ENCODE measurements at regions not wholly inside any gene's neighbourhood (a gene's known extent, or its start where the extent isn't known, plus 50 kb on each side); places are given as distances from the start of the nearest gene placed in this dataset.

GRCh38 chr10:9205558-9205957, 1151.1 kb downstream of the GATA3 start:
- Histone ChIP-seq H3K4me1 (ENCODE audit: control insufficient read depth, insufficient read depth, low read length, poor library complexity, severe bottlenecking) (no peaks in the 10 kb centered on the region), H3K36me3 (ENCODE audit: control insufficient read depth, insufficient read depth, low read length) (no peaks in the 10 kb centered on the region), H3K4me3 (ENCODE audit: extremely low read depth, insufficient read depth, low read length, poor library complexity, severe bottlenecking) (no peak overlapping the region), H3K27ac (ENCODE audit: low read depth, low read length, severe bottlenecking) (no peak overlapping the region), H3K9me3 (ENCODE audit: control insufficient read depth, low read length) (no peaks in the 10 kb centered on the region)
- whole genome bisulfite sequencing, 2 experiments (ENCODE audit: insufficient coverage in 2 of 2), result no CpG with 5 or more reads among the region's 1 CpG

DNA sequence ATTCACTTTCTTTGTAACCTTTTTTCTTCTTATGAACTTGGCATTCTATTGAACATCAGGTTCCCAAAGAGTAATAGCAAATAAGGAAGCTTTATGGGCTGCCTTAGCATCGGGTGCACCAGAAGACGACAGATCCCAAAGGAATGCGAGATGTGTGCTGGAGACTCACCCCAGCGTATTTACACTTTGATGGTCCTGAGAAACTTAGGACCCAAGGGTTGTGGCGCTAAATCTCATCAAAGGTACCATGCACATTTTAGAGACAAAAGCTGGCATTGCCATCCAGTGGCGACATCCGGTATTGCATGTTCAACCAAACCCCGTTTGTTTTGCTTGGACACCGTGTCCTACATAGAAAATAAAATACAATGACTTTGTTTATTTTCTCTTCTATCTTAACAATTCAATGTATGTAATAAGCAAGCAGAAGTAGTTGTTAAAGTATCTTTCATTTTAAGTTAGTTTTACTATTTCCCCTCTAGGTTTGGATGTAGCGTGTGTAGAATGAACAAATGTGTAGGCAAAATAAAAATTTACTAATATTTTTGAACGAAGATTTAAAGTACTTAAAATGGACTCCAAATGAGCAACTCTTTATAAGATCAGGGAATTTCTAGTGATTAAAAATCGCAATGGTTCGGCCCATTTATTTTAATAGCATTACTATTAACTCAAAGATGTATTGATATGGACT, 1154.8 kb downstream of the GATA3 start:
- Histone ChIP-seq H3K4me1 (ENCODE audit: control insufficient read depth, insufficient read depth, low read length, poor library complexity, severe bottlenecking) (no peaks in the 10 kb centered on the region), H3K36me3 (ENCODE audit: control insufficient read depth, insufficient read depth, low read length) (no peaks in the 10 kb centered on the region), H3K4me3 (ENCODE audit: extremely low read depth, insufficient read depth, low read length, poor library complexity, severe bottlenecking) (no peak overlapping the region), H3K27ac (ENCODE audit: low read depth, low read length, severe bottlenecking) (no peak overlapping the region), H3K9me3 (ENCODE audit: control insufficient read depth, low read length) (no peaks in the 10 kb centered on the region)
- WGBS, 2 experiments (ENCODE audit: insufficient coverage in 2 of 2), result 0 to 17% methylated on average over 5 to 7 of the region's 13 CpGs

GRCh38 chr10:9211228-9211627, 1156.7 kb downstream of the GATA3 start:
- H3K4me3 ChIP-seq (ENCODE audit: extremely low read depth, insufficient read depth, low read length, poor library complexity, severe bottlenecking), result no peak overlapping the region
- H3K4me1 ChIP-seq (ENCODE audit: control insufficient read depth, insufficient read depth, low read length, poor library complexity, severe bottlenecking), result no peaks in the 10 kb centered on the region
- H3K9me3 ChIP-seq (ENCODE audit: control insufficient read depth, low read length), result no peaks in the 10 kb centered on the region
- no peaks in the 10 kb centered on the region for H3K36me3 ChIP-seq (ENCODE audit: control insufficient read depth, insufficient read depth, low read length)
- H3K27ac ChIP-seq (ENCODE audit: low read depth, low read length, severe bottlenecking), result no peak overlapping the region
- no CpG with 5 or more reads among the region's 2 CpGs for WGBS, 2 experiments (ENCODE audit: insufficient coverage in 2 of 2)

- Histone ChIP-seq H3K36me3 (ENCODE audit: control insufficient read depth, insufficient read depth, low read length) (no peaks in the 10 kb centered on the region), H3K4me1 (ENCODE audit: control insufficient read depth, insufficient read depth, low read length, poor library complexity, severe bottlenecking) (no peaks in the 10 kb centered on the region), H3K27ac (ENCODE audit: low read depth, low read length, severe bottlenecking) (no peak overlapping the region), H3K4me3 (ENCODE audit: extremely low read depth, insufficient read depth, low read length, poor library complexity, severe bottlenecking) (no peak overlapping the region), H3K9me3 (ENCODE audit: control insufficient read depth, low read length) (no peaks in the 10 kb centered on the region)
- 85 to 94% methylated on average over 5 to 6 of the region's 7 CpGs for WGBS, 2 experiments (ENCODE audit: insufficient coverage in 2 of 2)
Measured at GRCh38 chr10:9214618-9215017, 1160.1 kb downstream of the GATA3 start.

- H3K27ac ChIP-seq (ENCODE audit: low read depth, low read length, severe bottlenecking), result no peak overlapping the region
- no peaks in the 10 kb centered on the region for H3K36me3 ChIP-seq (ENCODE audit: control insufficient read depth, insufficient read depth, low read length)
- whole genome bisulfite sequencing, 2 experiments (ENCODE audit: insufficient coverage in 2 of 2), result 80 to 86% methylated on average over 1 of the region's 2 CpGs
- H3K4me3 ChIP-seq (ENCODE audit: extremely low read depth, insufficient read depth, low read length, poor library complexity, severe bottlenecking), result no peak overlapping the region
- H3K9me3 ChIP-seq (ENCODE audit: control insufficient read depth, low read length), result no peaks in the 10 kb centered on the region
- H3K4me1 ChIP-seq (ENCODE audit: control insufficient read depth, insufficient read depth, low read length, poor library complexity, severe bottlenecking), result no peaks in the 10 kb centered on the region
Measured at GRCh38 chr10:9215121-9215520, 1160.6 kb downstream of the GATA3 start.

- Histone ChIP-seq H3K4me3 (ENCODE audit: extremely low read depth, insufficient read depth, low read length, poor library complexity, severe bottlenecking) (no peak overlapping the region), H3K4me1 (ENCODE audit: control insufficient read depth, insufficient read depth, low read length, poor library complexity, severe bottlenecking) (no peaks in the 10 kb centered on the region), H3K9me3 (ENCODE audit: control insufficient read depth, low read length) (no peaks in the 10 kb centered on the region), H3K36me3 (ENCODE audit: control insufficient read depth, insufficient read depth, low read length) (no peaks in the 10 kb centered on the region), H3K27ac (ENCODE audit: low read depth, low read length, severe bottlenecking) (no peak overlapping the region)
- WGBS, 2 experiments (ENCODE audit: insufficient coverage in 2 of 2), result 73 to 80% methylated on average over 2 to 4 of the region's 4 CpGs
Measured at GRCh38 chr10:9219860-9220259, 1165.4 kb downstream of the GATA3 start.

DNA sequence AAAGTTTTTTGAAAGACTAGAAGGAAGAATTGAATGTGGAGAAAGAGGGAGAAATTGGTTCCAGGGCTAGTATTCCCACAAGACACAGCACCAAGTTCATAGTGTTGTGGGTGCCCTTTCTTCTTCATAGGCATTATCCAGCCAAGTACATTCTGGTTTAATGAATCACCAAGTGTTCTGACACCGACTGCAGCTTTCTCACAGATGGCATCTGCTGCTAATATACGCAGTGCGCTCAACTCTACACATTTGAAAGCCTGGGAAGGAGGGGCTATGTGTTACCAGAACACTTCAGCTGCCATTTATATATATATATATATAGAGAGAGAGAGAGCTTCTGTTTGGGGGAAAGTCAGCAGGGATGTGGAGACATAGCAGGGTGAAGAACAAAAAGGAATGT, 1168.4 kb downstream of the GATA3 start:
- H3K4me3 ChIP-seq (ENCODE audit: extremely low read depth, insufficient read depth, low read length, poor library complexity, severe bottlenecking), result no peak overlapping the region
- H3K36me3 ChIP-seq (ENCODE audit: control insufficient read depth, insufficient read depth, low read length), result no peaks in the 10 kb centered on the region
- no CpG with 5 or more reads among the region's 3 CpGs for WGBS, 2 experiments (ENCODE audit: insufficient coverage in 2 of 2)
- no peak overlapping the region for H3K27ac ChIP-seq (ENCODE audit: low read depth, low read length, severe bottlenecking)
- no peaks in the 10 kb centered on the region for H3K9me3 ChIP-seq (ENCODE audit: control insufficient read depth, low read length)
- no peaks in the 10 kb centered on the region for H3K4me1 ChIP-seq (ENCODE audit: control insufficient read depth, insufficient read depth, low read length, poor library complexity, severe bottlenecking)

- whole genome bisulfite sequencing, 2 experiments (ENCODE audit: insufficient coverage in 2 of 2), result 81 to 87% methylated on average over 5 to 6 of the region's 7 CpGs
- Histone ChIP-seq H3K4me3 (ENCODE audit: extremely low read depth, insufficient read depth, low read length, poor library complexity, severe bottlenecking) (no peak overlapping the region), H3K9me3 (ENCODE audit: control insufficient read depth, low read length) (no peaks in the 10 kb centered on the region), H3K36me3 (ENCODE audit: control insufficient read depth, insufficient read depth, low read length) (no peaks in the 10 kb centered on the region), H3K27ac (ENCODE audit: low read depth, low read length, severe bottlenecking) (no peak overlapping the region), H3K4me1 (ENCODE audit: control insufficient read depth, insufficient read depth, low read length, poor library complexity, severe bottlenecking) (no peaks in the 10 kb centered on the region)
Measured at GRCh38 chr10:9227679-9228365, 1173.3 kb downstream of the GATA3 start.

- H3K36me3 ChIP-seq (ENCODE audit: control insufficient read depth, insufficient read depth, low read length), result no peaks in the 10 kb centered on the region
- H3K9me3 ChIP-seq (ENCODE audit: control insufficient read depth, low read length), result no peaks in the 10 kb centered on the region
- no peaks in the 10 kb centered on the region for H3K4me1 ChIP-seq (ENCODE audit: control insufficient read depth, insufficient read depth, low read length, poor library complexity, severe bottlenecking)
- no peak overlapping the region for H3K4me3 ChIP-seq (ENCODE audit: extremely low read depth, insufficient read depth, low read length, poor library complexity, severe bottlenecking)
- no peak overlapping the region for H3K27ac ChIP-seq (ENCODE audit: low read depth, low read length, severe bottlenecking)
- no CpG with 5 or more reads among the region's 1 CpG for WGBS, 2 experiments (ENCODE audit: insufficient coverage in 2 of 2)
Measured at GRCh38 chr10:9228771-9229170, 1174.3 kb downstream of the GATA3 start.

DNA sequence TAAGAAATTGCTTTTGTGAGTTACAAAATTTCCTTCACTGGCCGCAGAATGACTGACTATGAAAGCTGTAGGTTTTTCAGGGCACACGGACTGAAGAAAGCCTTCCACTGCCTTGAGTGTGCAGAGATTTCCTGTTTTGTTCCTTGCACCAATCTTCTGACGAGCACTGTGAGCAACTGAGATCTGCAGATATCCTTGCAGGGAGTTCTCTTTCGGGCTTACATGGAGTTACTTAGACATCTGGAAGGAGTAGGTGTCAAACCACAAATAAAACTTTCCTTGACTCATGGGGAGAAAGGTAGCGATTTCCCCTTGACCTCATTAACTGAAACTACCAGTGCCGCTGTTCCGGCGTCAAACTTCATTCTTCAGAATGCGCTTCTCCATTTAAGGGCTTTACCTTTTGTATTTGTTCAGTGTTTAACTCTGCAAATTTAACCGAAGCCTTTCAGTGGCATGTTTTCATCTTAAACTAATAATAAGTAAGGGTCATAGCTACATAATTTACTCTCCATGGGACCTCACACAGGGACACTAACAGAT, 1175.3 kb downstream of the GATA3 start:
- Histone ChIP-seq H3K4me3 (ENCODE audit: extremely low read depth, insufficient read depth, low read length, poor library complexity, severe bottlenecking) (no peak overlapping the region), H3K4me1 (ENCODE audit: control insufficient read depth, insufficient read depth, low read length, poor library complexity, severe bottlenecking) (no peaks in the 10 kb centered on the region), H3K9me3 (ENCODE audit: control insufficient read depth, low read length) (no peaks in the 10 kb centered on the region), H3K27ac (ENCODE audit: low read depth, low read length, severe bottlenecking) (no peak overlapping the region), H3K36me3 (ENCODE audit: control insufficient read depth, insufficient read depth, low read length) (no peaks in the 10 kb centered on the region)
- 88 to 94% methylated on average over 4 to 8 of the region's 10 CpGs for WGBS, 2 experiments (ENCODE audit: insufficient coverage in 2 of 2)

GRCh38 chr10:9230625-9231024, 1176.1 kb downstream of the GATA3 start:
- H3K9me3 ChIP-seq (ENCODE audit: control insufficient read depth, low read length), result no peaks in the 10 kb centered on the region
- 71 to 88% methylated on average over 1 to 3 of the region's 3 CpGs for WGBS, 2 experiments (ENCODE audit: insufficient coverage in 2 of 2)
- no peaks in the 10 kb centered on the region for H3K36me3 ChIP-seq (ENCODE audit: control insufficient read depth, insufficient read depth, low read length)

More at GRCh38 chr10:9230625-9231024, 1176.1 kb downstream of the GATA3 start:
- Histone ChIP-seq H3K4me1 (ENCODE audit: control insufficient read depth, insufficient read depth, low read length, poor library complexity, severe bottlenecking) (no peaks in the 10 kb centered on the region), H3K4me3 (ENCODE audit: extremely low read depth, insufficient read depth, low read length, poor library complexity, severe bottlenecking) (no peak overlapping the region), H3K27ac (ENCODE audit: low read depth, low read length, severe bottlenecking) (no peak overlapping the region)
